Keratinocyte (primary cell): ENCODE measurements at regions not wholly inside any gene's neighbourhood (a gene's known extent, or its start where the extent isn't known, plus 50 kb on each side); places are given as distances from the start of the nearest gene placed in this dataset.

Source experiments
- DNase-seq: peaks from one replicate; pipeline ENCODE4 v3.0.0-alpha.2; 2011; ENCODE audit warnings: low read depth, missing footprints, low spot score
- FAIRE-seq: peaks from 2 replicates; lab custom pipeline; 2011; peaks lifted over from hg19 to GRCh38; lab: Jason Lieb, UNC
- H2AFZ ChIP-seq: 2 replicates; pipeline ENCODE4 v1.6.0; 2012; ENCODE audit warnings: low read length, control low read depth, inconsistent platforms; ENCODE audit not compliant: control insufficient read depth
- H3K27ac ChIP-seq: 2 replicates; pipeline ENCODE4 v1.5.1; 2011; ENCODE audit warnings: low read length; ENCODE audit not compliant: control insufficient read depth, insufficient read depth
- H3K27me3 ChIP-seq: 3 replicates; pipeline ENCODE4 v1.6.0; 2011; ENCODE audit warnings: low read length; ENCODE audit not compliant: control insufficient read depth, insufficient read depth; ENCODE audit errors: extremely low read depth
- H3K36me3 ChIP-seq, 2 experiments: 2 replicates in 1 of 2; 3 replicates in 1 of 2; pipeline ENCODE4 v1.5.1; 2011; ENCODE audit warnings: low read length in 2 of 2, mild to moderate bottlenecking in 1 of 2; ENCODE audit not compliant: control insufficient read depth in 2 of 2, insufficient read depth in 2 of 2; ENCODE audit errors: extremely low read depth in 1 of 2
- H3K4me1 ChIP-seq: 3 replicates; pipeline ENCODE4 v1.5.1; 2011; ENCODE audit warnings: low read length; ENCODE audit not compliant: control insufficient read depth, insufficient read depth; ENCODE audit errors: extremely low read depth
- H3K4me2 ChIP-seq: 3 replicates; pipeline ENCODE4 v1.6.0; 2011; ENCODE audit warnings: low read depth, low read length; ENCODE audit not compliant: control insufficient read depth, insufficient read depth; ENCODE audit errors: extremely low read depth
- H3K4me3 ChIP-seq, 3 experiments: fragments of 200-600 bp in 1 of 3; sonication (generic) in 1 of 3; 2 replicates in 2 of 3; 3 replicates in 1 of 3; pipeline ENCODE4 v1.5.1; 2011 to 2016; ENCODE audit warnings: low read length in 3 of 3, mild to moderate bottlenecking in 3 of 3, control low read depth in 2 of 3, inconsistent platforms in 1 of 3, low read depth in 1 of 3, mixed read lengths in 1 of 3, mixed run types in 1 of 3, moderate library complexity in 1 of 3; ENCODE audit not compliant: control insufficient read depth in 2 of 3, insufficient read depth in 2 of 3; ENCODE audit errors: extremely low read depth in 1 of 3
- H3K79me2 ChIP-seq: 2 replicates; pipeline ENCODE4 v1.6.0; 2012; ENCODE audit warnings: low read length; ENCODE audit not compliant: control insufficient read depth, insufficient read depth
- H3K9ac ChIP-seq: 3 replicates; pipeline ENCODE4 v1.6.0; 2011; ENCODE audit warnings: low read length; ENCODE audit not compliant: control insufficient read depth, insufficient read depth; ENCODE audit errors: extremely low read depth
- H3K9me1 ChIP-seq: 3 replicates; pipeline ENCODE4 v1.6.0; 2011; ENCODE audit warnings: low read length; ENCODE audit not compliant: control insufficient read depth, insufficient read depth; ENCODE audit errors: extremely low read depth
- H3K9me3 ChIP-seq: 2 replicates; pipeline ENCODE4 v1.5.1; 2012; ENCODE audit warnings: low read depth, low read length; ENCODE audit not compliant: control insufficient read depth
- H4K20me1 ChIP-seq: 3 replicates; pipeline ENCODE4 v1.6.0; 2011; ENCODE audit warnings: low read length; ENCODE audit not compliant: control insufficient read depth, insufficient read depth; ENCODE audit errors: extremely low read depth
- EZH2 ChIP-seq: IDR thresholded peaks from one replicate; pipeline ENCODE4 v1.6.1; 2012; ENCODE audit warnings: inconsistent platforms, mild to moderate bottlenecking, low read length, moderate library complexity
- dilution Hi-C: fragments of 300-500 bp; cut with MboI; formaldehyde crosslinking; loops from one replicate; pipeline ENCODE4 v1.7.0; 2020; ENCODE audit warnings: low sequenced_read_pairs; ENCODE audit not compliant: extremely low pct_ligation_motif_present
- TF ChIP-seq, protein P1 (sequence below), 3 experiments: IDR thresholded peaks in 1 of 3; conservative IDR thresholded peaks in 1 of 3; optimal IDR thresholded peaks in 1 of 3; 2 replicates in 2 of 3; 3 replicates in 1 of 3; pipeline versions ENCODE3 to v1.5.1; 2011; ENCODE audit warnings: low read length in 3 of 3, mild to moderate bottlenecking in 3 of 3, moderate library complexity in 2 of 3, control low read depth in 1 of 3, inconsistent platforms in 1 of 3; ENCODE audit not compliant: insufficient read depth in 2 of 3; ENCODE audit errors: extremely low read depth in 1 of 3

DNA sequence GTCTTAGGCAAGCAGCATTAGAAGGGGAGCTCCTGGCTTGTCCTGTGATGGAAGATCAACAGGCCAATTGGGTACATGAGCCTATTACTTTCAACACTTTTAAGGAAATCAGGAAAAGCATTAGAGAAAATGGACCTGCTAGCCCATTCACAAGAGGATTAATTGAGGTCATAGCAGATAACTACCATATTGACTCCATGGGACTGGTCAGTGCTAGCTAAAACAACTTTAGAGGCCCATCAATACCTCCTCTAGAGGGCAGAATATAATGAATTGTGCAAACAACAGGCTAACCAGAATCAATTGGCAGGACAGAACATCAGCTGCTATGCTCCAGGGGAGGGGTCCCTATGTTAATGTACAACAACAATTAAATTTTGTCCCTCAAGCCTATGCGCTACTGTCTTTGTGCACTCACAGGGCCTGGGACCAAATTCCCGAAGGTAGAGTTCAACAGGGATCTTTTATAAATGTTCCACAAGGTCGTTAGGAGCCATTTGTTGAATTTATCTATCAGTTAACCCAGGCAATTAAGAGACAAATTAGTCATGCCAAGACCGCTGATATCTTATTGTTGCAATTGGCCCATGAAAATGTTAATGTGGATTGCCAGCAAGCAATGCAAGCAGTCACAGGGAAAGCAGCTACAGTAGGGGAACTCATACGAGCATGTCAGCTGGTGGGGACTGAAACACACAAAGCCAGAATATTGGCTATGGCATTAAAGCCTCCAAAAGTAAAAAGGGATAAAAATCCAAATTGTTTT lies 106.6 kb upstream of the BTN3A2 start:
- H3K9me1 ChIP-seq: no peaks in the 10 kb centered on the region
- H3K27ac ChIP-seq: no peak overlapping the region
- no peak overlapping the region for H3K4me2 ChIP-seq
- FAIRE-seq (no peak), DNase-seq (no peak)
- no peaks in the 10 kb centered on the region for H3K79me2 ChIP-seq
- H3K27me3 ChIP-seq: no peaks in the 10 kb centered on the region
- no peaks in the 10 kb centered on the region for H3K9me3 ChIP-seq
- dilution Hi-C loops: no loop called here
- H3K4me3 ChIP-seq: no peak overlapping the region
- no peaks in the 10 kb centered on the region for H4K20me1 ChIP-seq
- peaks cover under 1% of the 10 kb centered on the region for H3K4me1 ChIP-seq
- TF ChIP-seq, protein P1, sequence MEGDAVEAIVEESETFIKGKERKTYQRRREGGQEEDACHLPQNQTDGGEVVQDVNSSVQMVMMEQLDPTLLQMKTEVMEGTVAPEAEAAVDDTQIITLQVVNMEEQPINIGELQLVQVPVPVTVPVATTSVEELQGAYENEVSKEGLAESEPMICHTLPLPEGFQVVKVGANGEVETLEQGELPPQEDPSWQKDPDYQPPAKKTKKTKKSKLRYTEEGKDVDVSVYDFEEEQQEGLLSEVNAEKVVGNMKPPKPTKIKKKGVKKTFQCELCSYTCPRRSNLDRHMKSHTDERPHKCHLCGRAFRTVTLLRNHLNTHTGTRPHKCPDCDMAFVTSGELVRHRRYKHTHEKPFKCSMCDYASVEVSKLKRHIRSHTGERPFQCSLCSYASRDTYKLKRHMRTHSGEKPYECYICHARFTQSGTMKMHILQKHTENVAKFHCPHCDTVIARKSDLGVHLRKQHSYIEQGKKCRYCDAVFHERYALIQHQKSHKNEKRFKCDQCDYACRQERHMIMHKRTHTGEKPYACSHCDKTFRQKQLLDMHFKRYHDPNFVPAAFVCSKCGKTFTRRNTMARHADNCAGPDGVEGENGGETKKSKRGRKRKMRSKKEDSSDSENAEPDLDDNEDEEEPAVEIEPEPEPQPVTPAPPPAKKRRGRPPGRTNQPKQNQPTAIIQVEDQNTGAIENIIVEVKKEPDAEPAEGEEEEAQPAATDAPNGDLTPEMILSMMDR (optimal IDR thresholded peaks at IDR 0.05 in 1 of 3, IDR thresholded peaks at IDR 0.05 in 1 of 3, conservative IDR thresholded peaks at IDR 0.05 in 1 of 3; ENCODE audit: extremely low read depth in 1 of 3, insufficient read depth in 2 of 3, low read length in 3 of 3): peak in 2 of 3 experiments; percentile 24 to 34
- TF ChIP-seq EZH2: no peak
- H3K9ac ChIP-seq: no peak overlapping the region
- no peak overlapping the region for H2AFZ ChIP-seq
- no peaks in the 10 kb centered on the region for H3K36me3 ChIP-seq

DNA sequence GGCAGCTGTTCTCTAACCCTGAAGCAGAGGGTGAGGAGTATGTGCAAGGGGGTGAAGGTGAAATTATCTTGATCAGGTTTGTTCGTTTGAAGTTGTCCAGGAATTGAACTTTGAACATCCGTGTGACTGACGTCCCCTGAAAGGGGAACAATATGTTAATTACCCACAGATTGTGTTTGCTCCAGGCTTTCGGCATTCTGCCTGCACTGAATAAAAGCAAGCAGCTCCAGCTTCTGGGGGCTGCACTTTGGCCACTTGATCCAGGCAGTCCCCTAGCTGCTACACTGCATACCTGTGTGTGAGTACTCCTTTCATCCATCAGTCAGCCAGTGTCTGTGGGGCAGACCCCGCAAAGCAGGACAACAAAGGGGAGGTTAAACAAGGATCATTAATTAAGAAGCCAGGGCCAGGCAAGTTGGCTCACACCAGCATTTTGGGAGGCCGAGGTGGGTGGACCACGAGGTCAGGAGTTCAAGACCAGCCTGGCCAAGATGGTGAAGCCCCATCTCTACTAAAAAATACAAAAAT lies 104.8 kb upstream of the BTN3A2 start:
- TF ChIP-seq EZH2: no peak
- TF ChIP-seq, protein P1 (optimal IDR thresholded peaks at IDR 0.05 in 1 of 3, IDR thresholded peaks at IDR 0.05 in 1 of 3, conservative IDR thresholded peaks at IDR 0.05 in 1 of 3; ENCODE audit: extremely low read depth in 1 of 3, insufficient read depth in 2 of 3, low read length in 3 of 3): no peak
- no peaks in the 10 kb centered on the region for H3K36me3 ChIP-seq

More for the DNA sequence above, 104.8 kb upstream of the BTN3A2 start:
- H3K27ac ChIP-seq: no peak overlapping the region
- no peaks in the 10 kb centered on the region for H4K20me1 ChIP-seq
- no peaks in the 10 kb centered on the region for H3K9me1 ChIP-seq
- H3K4me1 ChIP-seq: no peaks in the 10 kb centered on the region
- no peak overlapping the region for H3K9ac ChIP-seq
- H3K4me2 ChIP-seq: no peak overlapping the region
- H3K27me3 ChIP-seq: no peaks in the 10 kb centered on the region
- no peaks in the 10 kb centered on the region for H3K79me2 ChIP-seq
- H2AFZ ChIP-seq: no peak overlapping the region
- dilution Hi-C loops: no loop called here
- H3K9me3 ChIP-seq: no peaks in the 10 kb centered on the region
- no peak for FAIRE-seq
- no peak overlapping the region for H3K4me3 ChIP-seq
- no peak for DNase-seq
